ENCODE measurements at regions not wholly inside any gene's neighbourhood (a gene's known extent, or its start where the extent isn't known, plus 50 kb on each side); places are given as distances from the start of the nearest gene placed in this dataset.
"Not testable (repeated sequence)": the region's sequence is repeated elsewhere in the genome, so short reads cannot be mapped to it uniquely, and the experiment has no call there.

- DNase-seq: no peak
These were observed 167.9 kb upstream of the MOCS2 start for GRCh38 chr5:53277491-53277890.

- no peak for DNase-seq
These were observed 178.0 kb upstream of the MOCS2 start for GRCh38 chr5:53287573-53287972.

- no peak for DNase-seq
These were observed 179.0 kb upstream of the MOCS2 start for GRCh38 chr5:53288511-53288910.

GRCh38 chr5:53291047-53291446, 181.5 kb upstream of the MOCS2 start:
- DNase-seq: no peak

- no peak for DNase-seq
These were observed 182.0 kb upstream of the MOCS2 start for GRCh38 chr5:53291528-53291927.

GRCh38 chr5:53298841-53299240, 181.6 kb upstream of the FST start:
- no peak for DNase-seq

- DNase-seq: no peak
These were observed 177.9 kb upstream of the FST start for GRCh38 chr5:53302529-53302928.

- peak; percentile 52 for DNase-seq
These were observed 177.3 kb upstream of the FST start for GRCh38 chr5:53303105-53303504.

GRCh38 chr5:53305316-53305715, 175.1 kb upstream of the FST start:
- not testable (repeated sequence) for DNase-seq

GRCh38 chr5:53309653-53310052, 170.8 kb upstream of the FST start:
- DNase-seq: no peak

- DNase-seq: no peak
These were observed 168.7 kb upstream of the FST start for GRCh38 chr5:53311681-53312080.

GRCh38 chr5:53313145-53313544, 167.3 kb upstream of the FST start:
- DNase-seq: no peak

GRCh38 chr5:53318303-53318702, 162.1 kb upstream of the FST start:
- no peak for DNase-seq

GRCh38 chr5:53319315-53319714, 161.1 kb upstream of the FST start:
- DNase-seq: no peak

GRCh38 chr5:53321073-53321472, 159.4 kb upstream of the FST start:
- no peak for DNase-seq

- no peak for DNase-seq
These were observed 158.7 kb upstream of the FST start for GRCh38 chr5:53321721-53322120.

- DNase-seq: no peak
These were observed 158.2 kb upstream of the FST start for GRCh38 chr5:53322257-53322656.

- DNase-seq: no peak
These were observed 156.9 kb upstream of the FST start for GRCh38 chr5:53323511-53323910.

GRCh38 chr5:53323943-53324642, 156.3 kb upstream of the FST start:
- peak; percentile 19 for DNase-seq

GRCh38 chr5:53326424-53327153, 153.8 kb upstream of the FST start:
- no peak for DNase-seq

- DNase-seq: no peak
These were observed 152.6 kb upstream of the FST start for GRCh38 chr5:53327811-53328334.

GRCh38 chr5:53330491-53330890, 149.9 kb upstream of the FST start:
- DNase-seq: no peak

GRCh38 chr5:53331463-53331862, 149.0 kb upstream of the FST start:
- DNase-seq: no peak

- DNase-seq: no peak
These were observed 147.3 kb upstream of the FST start for GRCh38 chr5:53333160-53333559.

Data from activated CD4-positive, alpha-beta T cell treated with anti-CD3 and anti-CD28 coated beads, Interleukin-2, Interleukin-6, amounts not matched to agents 100 ng/mL and 50 ng/mL, durations not matched to agents 16 hours and 8 hours (primary cell).